ENCODE measurements at regions not wholly inside any gene's neighbourhood (a gene's known extent, or its start where the extent isn't known, plus 50 kb on each side); places are given as distances from the start of the nearest gene placed in this dataset.

- TF ChIP-seq CTCF (IDR thresholded peaks at IDR 0.05; ENCODE audit: low read length) (no peak), EZH2 (IDR thresholded peaks at IDR 0.05; ENCODE audit: borderline replicate concordance, low read length) (no peak)
Measured at GRCh38 chr1:55526716-55527115, 311.6 kb upstream of the USP24 start.
